ENCODE measurements at regions not wholly inside any gene's neighbourhood (a gene's known extent, or its start where the extent isn't known, plus 50 kb on each side); places are given as distances from the start of the nearest gene placed in this dataset.

- TF ChIP-seq CTCF (IDR thresholded peaks at IDR 0.05; ENCODE audit: control insufficient read depth, insufficient read depth, low read depth, low read length, missing control alignments), result no peak
- no peak for DNase-seq (ENCODE audit: low read depth)
- H3K4me3 ChIP-seq (ENCODE audit: control insufficient read depth, low read depth, low read length), result no peak overlapping the region
Measured at GRCh38 chr14:38824706-38825105, 278.3 kb downstream of the SEC23A start.

GRCh38 chr14:38818555-38818954 lies 284.5 kb downstream of the SEC23A start:
- DNase-seq (ENCODE audit: low read depth), result no peak
- no peak overlapping the region for H3K4me3 ChIP-seq (ENCODE audit: control insufficient read depth, low read depth, low read length)
- no peak for TF ChIP-seq CTCF (IDR thresholded peaks at IDR 0.05; ENCODE audit: control insufficient read depth, insufficient read depth, low read depth, low read length, missing control alignments)

- no peak for TF ChIP-seq CTCF (IDR thresholded peaks at IDR 0.05; ENCODE audit: control insufficient read depth, insufficient read depth, low read depth, low read length, missing control alignments)
- DNase-seq (ENCODE audit: low read depth), result no peak
- no peak overlapping the region for H3K4me3 ChIP-seq (ENCODE audit: control insufficient read depth, low read depth, low read length)
Measured at GRCh38 chr14:38808734-38809455, 294.1 kb downstream of the SEC23A start.

- TF ChIP-seq CTCF (IDR thresholded peaks at IDR 0.05; ENCODE audit: control insufficient read depth, insufficient read depth, low read depth, low read length, missing control alignments), result no peak
- no peak for DNase-seq (ENCODE audit: low read depth)
Measured at GRCh38 chr14:38799671-38800070, 303.4 kb downstream of the SEC23A start.

GRCh38 chr14:38794677-38795076 lies 308.4 kb downstream of the SEC23A start:
- no peak for DNase-seq (ENCODE audit: low read depth)
- TF ChIP-seq CTCF (IDR thresholded peaks at IDR 0.05; ENCODE audit: control insufficient read depth, insufficient read depth, low read depth, low read length, missing control alignments), result no peak
- H3K4me3 ChIP-seq (ENCODE audit: control insufficient read depth, low read depth, low read length), result no peak overlapping the region

More at GRCh38 chr14:38799671-38800070, 303.4 kb downstream of the SEC23A start:
- H3K4me3 ChIP-seq (ENCODE audit: control insufficient read depth, low read depth, low read length), result no peak overlapping the region

GRCh38 chr14:38791862-38792261 lies 311.2 kb downstream of the SEC23A start:
- no peak for DNase-seq (ENCODE audit: low read depth)
- no peak for TF ChIP-seq CTCF (IDR thresholded peaks at IDR 0.05; ENCODE audit: control insufficient read depth, insufficient read depth, low read depth, low read length, missing control alignments)
- no peak overlapping the region for H3K4me3 ChIP-seq (ENCODE audit: control insufficient read depth, low read depth, low read length)

Data from AG09309 (cell line).